H1 (cell line): ENCODE measurements at regions not wholly inside any gene's neighbourhood (a gene's known extent, or its start where the extent isn't known, plus 50 kb on each side); places are given as distances from the start of the nearest gene placed in this dataset.

Source experiments
- CTCF ChIA-PET: fragments of 300-600 bp; sonication (Branson Sonifier 250); formaldehyde crosslinking; loops from one replicate; lab custom pipeline; 2021; ENCODE audit not compliant: partially characterized antibody; lab: Charles Lee
- POLR2A ChIA-PET: fragments of 300-600 bp; sonication (Branson Sonifier 250); formaldehyde crosslinking; loops from one replicate; lab custom pipeline; 2021; ENCODE audit warnings: inconsistent platforms; ENCODE audit not compliant: partially characterized antibody; lab: Charles Lee
- DNase-seq, 2 experiments: peaks; one replicate each; pipeline versions ENCODE4 v3.0.0 to v3.0.0-alpha.2; 2010 to 2022; ENCODE audit warnings: low spot score in 2 of 2, low read depth in 1 of 2, mixed read lengths in 1 of 2
- FAIRE-seq: peaks from 2 replicates; lab custom pipeline; 2011; peaks lifted over from hg19 to GRCh38; lab: Jason Lieb, UNC
- H2AFZ ChIP-seq: 2 replicates; pipeline ENCODE4 v1.8.1; 2012; ENCODE audit warnings: low read length, inconsistent platforms
- H2AK5ac ChIP-seq: 2 replicates; pipeline ENCODE4 v1.6.1; 2013; ENCODE audit warnings: low read depth, low read length
- H2BK120ac ChIP-seq: replicated peaks from 2 replicates; pipeline ENCODE3; 2013; ENCODE audit warnings: low read depth, low read length, inconsistent platforms
- H2BK12ac ChIP-seq: 2 replicates; pipeline ENCODE4 v1.6.1; 2013; ENCODE audit warnings: low read depth, low read length
- H2BK15ac ChIP-seq: 2 replicates; pipeline ENCODE4 v1.6.1; 2013; ENCODE audit warnings: low read length
- H2BK20ac ChIP-seq: 2 replicates; pipeline ENCODE4 v1.6.1; 2013; ENCODE audit warnings: low read length
- H2BK5ac ChIP-seq: 2 replicates; pipeline ENCODE4 v1.6.1; 2013; ENCODE audit warnings: low read depth, low read length
- H3K14ac ChIP-seq: 2 replicates; pipeline ENCODE4 v1.6.1; 2013; ENCODE audit warnings: inconsistent platforms; ENCODE audit not compliant: insufficient read length
- H3K18ac ChIP-seq: 2 replicates; pipeline ENCODE4 v1.6.1; 2013; ENCODE audit warnings: low read length; ENCODE audit errors: extremely low read depth
- H3K23ac ChIP-seq: 2 replicates; pipeline ENCODE4 v1.6.1; 2013; ENCODE audit warnings: inconsistent platforms; ENCODE audit not compliant: insufficient read length
- H3K23me2 ChIP-seq: 2 replicates; pipeline ENCODE4 v1.6.1; 2013; ENCODE audit warnings: low read depth, low read length
- H3K27ac ChIP-seq: 2 replicates; pipeline ENCODE4 v1.6.1; 2011; ENCODE audit warnings: low read depth, low read length, inconsistent platforms
- H3K27me3 ChIP-seq, 4 experiments: replicated peaks in 1 of 4; 1 replicate in 1 of 4; 2 replicates in 3 of 4; pipeline versions ENCODE4 v1.6.1 to v1.8.1; 2011 to 2013; ENCODE audit warnings: low read length in 3 of 4, mild to moderate bottlenecking in 3 of 4, inconsistent platforms in 2 of 4, mixed read lengths in 2 of 4, moderate library complexity in 1 of 4; ENCODE audit not compliant: control insufficient read depth in 3 of 4, insufficient read depth in 3 of 4; ENCODE audit errors: extremely low read depth in 1 of 4
- H3K36me3 ChIP-seq, 4 experiments: 2 replicates each; pipeline versions ENCODE4 v1.6.1 to v1.8.1; 2011 to 2013; ENCODE audit warnings: mild to moderate bottlenecking in 4 of 4, low read length in 3 of 4, moderate library complexity in 2 of 4, control low read depth in 1 of 4, inconsistent platforms in 1 of 4; ENCODE audit not compliant: insufficient read depth in 4 of 4, control insufficient read depth in 2 of 4
- H3K4ac ChIP-seq: replicated peaks from 2 replicates; pipeline ENCODE3; 2013; ENCODE audit warnings: low read length, low read depth, mixed read lengths, inconsistent platforms; ENCODE audit not compliant: insufficient read length
- H3K4me1 ChIP-seq, 4 experiments: replicated peaks in 1 of 4; 1 replicate in 1 of 4; 2 replicates in 3 of 4; pipeline versions ENCODE4 v1.6.1 to v1.8.1; 2011 to 2013; ENCODE audit warnings: low read length in 3 of 4, inconsistent platforms in 2 of 4, mixed read lengths in 1 of 4; ENCODE audit not compliant: insufficient read depth in 4 of 4, control insufficient read depth in 3 of 4
- H3K4me2 ChIP-seq, 2 experiments: 2 replicates each; pipeline versions ENCODE4 v1.6.1 to v1.8.1; 2011 to 2013; ENCODE audit warnings: low read depth in 2 of 2, low read length in 2 of 2, control low read depth in 1 of 2, inconsistent platforms in 1 of 2, mild to moderate bottlenecking in 1 of 2; ENCODE audit not compliant: insufficient read depth in 1 of 2
- H3K4me3 ChIP-seq, 4 experiments: fragments of 200-600, 300-600 bp in 1 of 4; sonication (generic), shearing (Covaris generic), sonication (Bioruptor Twin) in 1 of 4; 2 replicates each; pipeline versions ENCODE4 v1.5.1 to v1.8.1; 2011 to 2016; ENCODE audit warnings: low read length in 4 of 4, low read depth in 3 of 4, control low read depth in 2 of 4, inconsistent platforms in 2 of 4, mild to moderate bottlenecking in 2 of 4, mixed read lengths in 1 of 4, moderate library complexity in 1 of 4; ENCODE audit not compliant: insufficient read depth in 2 of 4; ENCODE audit errors: extremely low read depth in 1 of 4
- H3K56ac ChIP-seq: replicated peaks from 2 replicates; pipeline ENCODE3; 2013; ENCODE audit warnings: low read depth, mild to moderate bottlenecking, mixed read lengths, low read length, inconsistent platforms; ENCODE audit not compliant: insufficient read length
- H3K79me1 ChIP-seq: 2 replicates; pipeline ENCODE4 v1.6.1; 2013; ENCODE audit warnings: low read depth, low read length, control low read depth
- H3K79me2 ChIP-seq, 2 experiments: 2 replicates each; pipeline versions ENCODE4 v1.6.1 to v1.8.1; 2012 to 2013; ENCODE audit warnings: low read length in 2 of 2, mild to moderate bottlenecking in 2 of 2, inconsistent platforms in 1 of 2; ENCODE audit not compliant: insufficient read depth in 2 of 2, control insufficient read depth in 1 of 2
- H3K9ac ChIP-seq, 4 experiments: replicated peaks in 1 of 4; 1 replicate in 1 of 4; 2 replicates in 3 of 4; pipeline versions ENCODE4 v1.6.1 to v1.8.1; 2011 to 2013; ENCODE audit warnings: low read depth in 3 of 4, low read length in 3 of 4, control low read depth in 2 of 4, mild to moderate bottlenecking in 2 of 4, moderate library complexity in 2 of 4, inconsistent platforms in 1 of 4; ENCODE audit errors: extremely low read depth in 1 of 4
- H3K9me3 ChIP-seq, 2 experiments: 2 replicates each; pipeline versions ENCODE4 v1.6.1 to v1.8.1; 2012 to 2013; ENCODE audit warnings: mild to moderate bottlenecking in 2 of 2, moderate library complexity in 2 of 2, control low read depth in 1 of 2, inconsistent platforms in 1 of 2, low read depth in 1 of 2, low read length in 1 of 2, mixed read lengths in 1 of 2; ENCODE audit not compliant: insufficient read depth in 2 of 2
- H4K20me1 ChIP-seq, 2 experiments: replicated peaks in 1 of 2; 2 replicates each; pipeline versions ENCODE3 to v1.8.1; 2011 to 2013; ENCODE audit warnings: inconsistent platforms in 2 of 2, low read length in 2 of 2, mild to moderate bottlenecking in 1 of 2; ENCODE audit not compliant: insufficient read depth in 2 of 2, control insufficient read depth in 1 of 2
- H4K5ac ChIP-seq: 2 replicates; pipeline ENCODE4 v1.6.1; 2013; ENCODE audit warnings: low read length, low read depth, mixed read lengths, inconsistent platforms; ENCODE audit not compliant: insufficient read length
- H4K8ac ChIP-seq: 2 replicates; pipeline ENCODE4 v1.8.0; 2013; ENCODE audit warnings: mild to moderate bottlenecking, moderate library complexity, low read length, inconsistent platforms; ENCODE audit not compliant: insufficient read depth; ENCODE audit errors: extremely low read depth
- H4K91ac ChIP-seq: replicated peaks from 2 replicates; pipeline ENCODE3; 2013; ENCODE audit warnings: low read length, mixed read lengths, inconsistent platforms; ENCODE audit not compliant: insufficient read length
- ATF3 ChIP-seq: IDR thresholded peaks from 2 replicates; pipeline ENCODE4 v1.6.1; 2011; ENCODE audit warnings: low read depth, mild to moderate bottlenecking, low read length; ENCODE audit not compliant: insufficient read depth
- CBX5 ChIP-seq: fragments of 300-800, 300-1000 bp; sonication (generic); IDR thresholded peaks from 2 replicates; pipeline ENCODE4 v1.7.1; 2016; ENCODE audit warnings: antibody characterized with exemption, low read length, low read depth
- E2F6 ChIP-seq: IDR thresholded peaks from 2 replicates; pipeline ENCODE4 v1.6.1; 2012; ENCODE audit warnings: inconsistent platforms
- EGR1 ChIP-seq: IDR thresholded peaks from 2 replicates; pipeline ENCODE4 v1.6.1; 2011; ENCODE audit warnings: low read depth, low read length, borderline replicate concordance
- JUN ChIP-seq: IDR thresholded peaks from 2 replicates; pipeline ENCODE4 v1.6.1; 2011; ENCODE audit warnings: low read depth, mild to moderate bottlenecking, improper control_type of control experiment, low read length
- KDM4A ChIP-seq: IDR thresholded peaks from one replicate; pipeline ENCODE4 v1.7.1; 2012; ENCODE audit warnings: low read depth, mild to moderate bottlenecking, moderate library complexity, low read length, inconsistent platforms; ENCODE audit not compliant: severe bottlenecking
- MAX ChIP-seq: IDR thresholded peaks from 2 replicates; pipeline ENCODE4 v1.6.1; 2012; ENCODE audit warnings: inconsistent platforms
- SIN3A ChIP-seq, 2 experiments: IDR thresholded peaks in 1 of 2; conservative IDR thresholded peaks in 1 of 2; 2 replicates each; pipeline ENCODE4 v1.6.1; 2011 to 2012; ENCODE audit warnings: low read length in 2 of 2, improper control_type of control experiment in 1 of 2, low read depth in 1 of 2, mild to moderate bottlenecking in 1 of 2
- SUZ12 ChIP-seq: fragments of 200-600 bp; sonication (generic); IDR thresholded peaks from 2 replicates; pipeline ENCODE4 v1.6.1; 2012; ENCODE audit warnings: mild to moderate bottlenecking, inconsistent platforms, low read length, moderate library complexity, mixed read lengths
- TBP ChIP-seq: IDR thresholded peaks from 2 replicates; pipeline ENCODE4 v1.6.1; 2011; ENCODE audit warnings: low read depth, low read length, improper control_type of control experiment
- TEAD4 ChIP-seq: IDR thresholded peaks from 2 replicates; pipeline ENCODE4 v1.6.1; 2012; ENCODE audit warnings: low read depth, low read length, inconsistent platforms, mixed read lengths
- WGBS, 2 experiments: shearing (Covaris generic) in 1 of 2; methylation state at CpG; one replicate each; pipeline versions ENCODE4 v1.1.6 to v1.1.7; 2013 to 2015; ENCODE audit warnings: low lambda C conversion rate in 2 of 2, mixed read lengths in 2 of 2, inconsistent platforms in 1 of 2, low coverage in 1 of 2, missing lambda C conversion rate in 1 of 2; ENCODE audit not compliant: insufficient replicate concordance in 2 of 2, insufficient coverage in 1 of 2, insufficient read length in 1 of 2; ENCODE audit errors: extremely low coverage in 1 of 2, missing lambda C conversion rate in 1 of 2; 5-methylcytosine and 5-hydroxymethylcytosine counted together

- Histone ChIP-seq H3K56ac (no peak overlapping the region), H4K5ac (no peak overlapping the region), H2AK5ac (no peak overlapping the region), H3K4me3 (no peak overlapping the region), H3K9me3 (no peaks in the 10 kb centered on the region), H2BK120ac (no peak overlapping the region), H3K27me3 (no peaks in the 10 kb centered on the region), H3K27ac (no peak overlapping the region), H4K8ac (no peak overlapping the region), H3K14ac (no peak overlapping the region), H3K79me1 (no peaks in the 10 kb centered on the region), H2BK12ac (no peak overlapping the region), H4K20me1 (no peaks in the 10 kb centered on the region), H4K91ac (no peak overlapping the region), H3K4me2 (no peak overlapping the region), H3K18ac (no peak overlapping the region), H3K23me2 (no peaks in the 10 kb centered on the region), H2BK20ac (no peak overlapping the region), H3K79me2 (no peaks in the 10 kb centered on the region), H3K23ac (no peak overlapping the region), H2AFZ (no peak overlapping the region), H2BK15ac (no peak overlapping the region), H3K4ac (no peak overlapping the region), H3K36me3 (no peaks in the 10 kb centered on the region), H3K4me1 (no peaks in the 10 kb centered on the region; a peak in 1 of 7 replicates), H2BK5ac (no peak overlapping the region), H3K9ac (no peak overlapping the region)
- POLR2A ChIA-PET = no interaction called here
- WGBS, 2 experiments = 93% methylated on average over 1 of the region's 1 CpG; no CpG with 5 or more reads in 1 of the 2 experiments
- CTCF ChIA-PET = no interaction called here
- FAIRE-seq = no peak
- no peak for DNase-seq
- no peak for TF ChIP-seq TBP
- TF ChIP-seq JUN = no peak
- no peak for TF ChIP-seq ATF3
- no peak for TF ChIP-seq EGR1
- TF ChIP-seq E2F6 = no peak
- TF ChIP-seq SUZ12 = no peak
- no peak for TF ChIP-seq TEAD4
- TF ChIP-seq MAX = no peak
- no peak for TF ChIP-seq SIN3A (conservative IDR thresholded peaks at IDR 0.05 in 1 of 2, IDR thresholded peaks at IDR 0.05 in 1 of 2; ENCODE audit: low read depth in 1 of 2, low read length in 2 of 2)
- TF ChIP-seq KDM4A = no peak
- TF ChIP-seq CBX5 = no peak
These were observed 994.6 kb downstream of the SUCLG1 start for GRCh38 chr2:83464444-83464843.
